Keratinocyte (primary cell): ENCODE measurements at regions not wholly inside any gene's neighbourhood (a gene's known extent, or its start where the extent isn't known, plus 50 kb on each side); places are given as distances from the start of the nearest gene placed in this dataset.

ENCODE experiments used
- DNase-seq: peaks from one replicate; pipeline ENCODE4 v3.0.0-alpha.2; 2011; ENCODE audit warnings: low read depth, missing footprints, low spot score
- FAIRE-seq: peaks from 2 replicates; lab custom pipeline; 2011; peaks lifted over from hg19 to GRCh38; lab: Jason Lieb, UNC
- H2AFZ ChIP-seq: 2 replicates; pipeline ENCODE4 v1.6.0; 2012; ENCODE audit warnings: low read length, control low read depth, inconsistent platforms; ENCODE audit not compliant: control insufficient read depth
- H3K27ac ChIP-seq: 2 replicates; pipeline ENCODE4 v1.5.1; 2011; ENCODE audit warnings: low read length; ENCODE audit not compliant: control insufficient read depth, insufficient read depth
- H3K27me3 ChIP-seq: 3 replicates; pipeline ENCODE4 v1.6.0; 2011; ENCODE audit warnings: low read length; ENCODE audit not compliant: control insufficient read depth, insufficient read depth; ENCODE audit errors: extremely low read depth
- H3K36me3 ChIP-seq, 2 experiments: 2 replicates in 1 of 2; 3 replicates in 1 of 2; pipeline ENCODE4 v1.5.1; 2011; ENCODE audit warnings: low read length in 2 of 2, mild to moderate bottlenecking in 1 of 2; ENCODE audit not compliant: control insufficient read depth in 2 of 2, insufficient read depth in 2 of 2; ENCODE audit errors: extremely low read depth in 1 of 2
- H3K4me1 ChIP-seq: 3 replicates; pipeline ENCODE4 v1.5.1; 2011; ENCODE audit warnings: low read length; ENCODE audit not compliant: control insufficient read depth, insufficient read depth; ENCODE audit errors: extremely low read depth
- H3K4me2 ChIP-seq: 3 replicates; pipeline ENCODE4 v1.6.0; 2011; ENCODE audit warnings: low read depth, low read length; ENCODE audit not compliant: control insufficient read depth, insufficient read depth; ENCODE audit errors: extremely low read depth
- H3K4me3 ChIP-seq, 3 experiments: fragments of 200-600 bp in 1 of 3; sonication (generic) in 1 of 3; 2 replicates in 2 of 3; 3 replicates in 1 of 3; pipeline ENCODE4 v1.5.1; 2011 to 2016; ENCODE audit warnings: low read length in 3 of 3, mild to moderate bottlenecking in 3 of 3, control low read depth in 2 of 3, inconsistent platforms in 1 of 3, low read depth in 1 of 3, mixed read lengths in 1 of 3, mixed run types in 1 of 3, moderate library complexity in 1 of 3; ENCODE audit not compliant: control insufficient read depth in 2 of 3, insufficient read depth in 2 of 3; ENCODE audit errors: extremely low read depth in 1 of 3
- H3K79me2 ChIP-seq: 2 replicates; pipeline ENCODE4 v1.6.0; 2012; ENCODE audit warnings: low read length; ENCODE audit not compliant: control insufficient read depth, insufficient read depth
- H3K9ac ChIP-seq: 3 replicates; pipeline ENCODE4 v1.6.0; 2011; ENCODE audit warnings: low read length; ENCODE audit not compliant: control insufficient read depth, insufficient read depth; ENCODE audit errors: extremely low read depth
- H3K9me1 ChIP-seq: 3 replicates; pipeline ENCODE4 v1.6.0; 2011; ENCODE audit warnings: low read length; ENCODE audit not compliant: control insufficient read depth, insufficient read depth; ENCODE audit errors: extremely low read depth
- H3K9me3 ChIP-seq: 2 replicates; pipeline ENCODE4 v1.5.1; 2012; ENCODE audit warnings: low read depth, low read length; ENCODE audit not compliant: control insufficient read depth
- H4K20me1 ChIP-seq: 3 replicates; pipeline ENCODE4 v1.6.0; 2011; ENCODE audit warnings: low read length; ENCODE audit not compliant: control insufficient read depth, insufficient read depth; ENCODE audit errors: extremely low read depth
- EZH2 ChIP-seq: IDR thresholded peaks from one replicate; pipeline ENCODE4 v1.6.1; 2012; ENCODE audit warnings: inconsistent platforms, mild to moderate bottlenecking, low read length, moderate library complexity
- dilution Hi-C: fragments of 300-500 bp; cut with MboI; formaldehyde crosslinking; loops from one replicate; pipeline ENCODE4 v1.7.0; 2020; ENCODE audit warnings: low sequenced_read_pairs; ENCODE audit not compliant: extremely low pct_ligation_motif_present
- TF ChIP-seq, protein P1 (sequence below), 3 experiments: IDR thresholded peaks in 1 of 3; conservative IDR thresholded peaks in 1 of 3; optimal IDR thresholded peaks in 1 of 3; 2 replicates in 2 of 3; 3 replicates in 1 of 3; pipeline versions ENCODE3 to v1.5.1; 2011; ENCODE audit warnings: low read length in 3 of 3, mild to moderate bottlenecking in 3 of 3, moderate library complexity in 2 of 3, control low read depth in 1 of 3, inconsistent platforms in 1 of 3; ENCODE audit not compliant: insufficient read depth in 2 of 3; ENCODE audit errors: extremely low read depth in 1 of 3

- TF ChIP-seq, protein P1, sequence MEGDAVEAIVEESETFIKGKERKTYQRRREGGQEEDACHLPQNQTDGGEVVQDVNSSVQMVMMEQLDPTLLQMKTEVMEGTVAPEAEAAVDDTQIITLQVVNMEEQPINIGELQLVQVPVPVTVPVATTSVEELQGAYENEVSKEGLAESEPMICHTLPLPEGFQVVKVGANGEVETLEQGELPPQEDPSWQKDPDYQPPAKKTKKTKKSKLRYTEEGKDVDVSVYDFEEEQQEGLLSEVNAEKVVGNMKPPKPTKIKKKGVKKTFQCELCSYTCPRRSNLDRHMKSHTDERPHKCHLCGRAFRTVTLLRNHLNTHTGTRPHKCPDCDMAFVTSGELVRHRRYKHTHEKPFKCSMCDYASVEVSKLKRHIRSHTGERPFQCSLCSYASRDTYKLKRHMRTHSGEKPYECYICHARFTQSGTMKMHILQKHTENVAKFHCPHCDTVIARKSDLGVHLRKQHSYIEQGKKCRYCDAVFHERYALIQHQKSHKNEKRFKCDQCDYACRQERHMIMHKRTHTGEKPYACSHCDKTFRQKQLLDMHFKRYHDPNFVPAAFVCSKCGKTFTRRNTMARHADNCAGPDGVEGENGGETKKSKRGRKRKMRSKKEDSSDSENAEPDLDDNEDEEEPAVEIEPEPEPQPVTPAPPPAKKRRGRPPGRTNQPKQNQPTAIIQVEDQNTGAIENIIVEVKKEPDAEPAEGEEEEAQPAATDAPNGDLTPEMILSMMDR (optimal IDR thresholded peaks at IDR 0.05 in 1 of 3, IDR thresholded peaks at IDR 0.05 in 1 of 3, conservative IDR thresholded peaks at IDR 0.05 in 1 of 3; ENCODE audit: extremely low read depth in 1 of 3, insufficient read depth in 2 of 3, low read length in 3 of 3): no peak
- no peak for TF ChIP-seq EZH2
- no peak overlapping the region for H3K4me3 ChIP-seq
- no peaks in the 10 kb centered on the region for H3K9me1 ChIP-seq
- no peak overlapping the region for H3K9ac ChIP-seq
- DNase-seq (no peak), FAIRE-seq (no peak)
- H3K79me2 ChIP-seq: no peaks in the 10 kb centered on the region
- H3K36me3 ChIP-seq: no peaks in the 10 kb centered on the region
- no peaks in the 10 kb centered on the region for H3K27me3 ChIP-seq
- no peaks in the 10 kb centered on the region for H3K9me3 ChIP-seq
- dilution Hi-C loops: no loop called here
- no peaks in the 10 kb centered on the region for H3K4me1 ChIP-seq
- H2AFZ ChIP-seq: no peak overlapping the region
- H3K4me2 ChIP-seq: no peak overlapping the region
- no peaks in the 10 kb centered on the region for H4K20me1 ChIP-seq
- H3K27ac ChIP-seq: no peak overlapping the region
Observed at GRCh38 chr18:55783921-55784320, 195.9 kb upstream of the TCF4 start.

DNA sequence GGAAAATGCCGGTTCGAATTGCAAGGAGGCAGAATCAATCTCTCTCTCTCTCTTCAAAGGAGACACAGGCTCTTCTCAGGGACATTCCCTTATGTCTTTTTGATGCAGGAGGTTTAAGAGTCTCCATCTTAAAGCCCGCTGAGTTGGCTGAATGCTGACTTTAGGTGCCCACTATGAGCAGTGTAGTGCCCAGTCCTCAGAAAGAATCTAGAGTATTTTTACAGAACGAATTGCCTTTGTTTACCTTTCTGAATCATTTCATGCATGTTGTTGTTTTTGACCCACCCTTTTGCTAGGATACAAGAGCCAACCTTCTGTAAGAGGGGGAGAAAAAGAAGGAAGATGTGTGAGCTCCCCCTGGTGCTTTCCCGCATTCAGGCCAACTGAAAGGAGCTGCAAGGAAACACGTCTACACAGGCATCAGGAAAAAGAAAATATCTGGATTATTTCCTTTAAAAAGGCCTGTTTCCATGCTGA lies 193.5 kb upstream of the TCF4 start:
- Histone ChIP-seq H3K4me2 (no peak overlapping the region), H3K4me1 (peaks cover 4% of the 10 kb centered on the region), H3K79me2 (no peaks in the 10 kb centered on the region), H3K27me3 (no peaks in the 10 kb centered on the region), H3K36me3 (no peaks in the 10 kb centered on the region), H3K9ac (no peak overlapping the region), H4K20me1 (no peaks in the 10 kb centered on the region), H3K4me3 (no peak overlapping the region), H3K9me1 (no peaks in the 10 kb centered on the region), H3K9me3 (no peaks in the 10 kb centered on the region), H3K27ac (no peak overlapping the region), H2AFZ (no peak overlapping the region)
- dilution Hi-C loops: no loop called here
- FAIRE-seq: peak; percentile 79
- DNase-seq: no peak
- TF ChIP-seq, protein P1 (optimal IDR thresholded peaks at IDR 0.05 in 1 of 3, IDR thresholded peaks at IDR 0.05 in 1 of 3, conservative IDR thresholded peaks at IDR 0.05 in 1 of 3; ENCODE audit: extremely low read depth in 1 of 3, insufficient read depth in 2 of 3, low read length in 3 of 3): peak; percentile 75 to 77 (median 77)
- no peak for TF ChIP-seq EZH2
